Peyer's patch (tissue), 4 donors: ENCODE measurements at regions not wholly inside any gene's neighbourhood (a gene's known extent, or its start where the extent isn't known, plus 50 kb on each side); places are given as distances from the start of the nearest gene placed in this dataset.

Experiments
- DNase-seq, 3 donors: peaks; one replicate each; pipeline ENCODE4 v3.0.0-alpha.2; 2017 to 2019
- H3K27ac ChIP-seq, 4 donors: fragments of 200-600 bp; sonication (generic); one replicate each; pipeline ENCODE4 v1.5.1; 2016 to 2019
- H3K27me3 ChIP-seq, 2 donors: fragments of 200-600 bp; sonication (generic); one replicate each; pipeline ENCODE4 v1.5.1; 2019
- H3K36me3 ChIP-seq, 3 donors: fragments of 200-600 bp; sonication (generic); one replicate each; pipeline ENCODE4 v1.5.1; 2016 to 2019
- H3K4me1 ChIP-seq, 4 donors: fragments of 200-600 bp; sonication (generic); one replicate each; pipeline ENCODE4 v1.5.1; 2016 to 2019
- H3K4me3 ChIP-seq, 4 donors: fragments of 200-600 bp; sonication (generic); 1 replicate in 3 of 4; 2 replicates in 1 of 4; pipeline ENCODE4 v1.5.1; 2016 to 2019; ENCODE audit warnings: mild to moderate bottlenecking in 1 of 4
- H3K9me3 ChIP-seq, 4 donors: fragments of 200-600 bp; sonication (generic); one replicate each; pipeline ENCODE4 v1.5.1; 2016 to 2019; ENCODE audit warnings: mild to moderate bottlenecking in 1 of 4
- POLR2A ChIP-seq, 2 donors: fragments of 450-650 bp; IDR thresholded peaks; one replicate each; pipeline ENCODE4 v1.5.1; 2017; ENCODE audit warnings: antibody characterized with exemption in 2 of 2, mild to moderate bottlenecking in 2 of 2, moderate library complexity in 2 of 2
- TF ChIP-seq, protein P1 (sequence below), 6 experiments: fragments of 450-650 bp in 4 of 6; fragments of 200-600 bp in 2 of 6; sonication (generic) in 1 of 6; IDR thresholded peaks; one replicate each; pipeline ENCODE4 v1.5.1; 2017 to 2019; ENCODE audit warnings: antibody characterized with exemption in 6 of 6, mild to moderate bottlenecking in 3 of 6, moderate library complexity in 1 of 6

DNA sequence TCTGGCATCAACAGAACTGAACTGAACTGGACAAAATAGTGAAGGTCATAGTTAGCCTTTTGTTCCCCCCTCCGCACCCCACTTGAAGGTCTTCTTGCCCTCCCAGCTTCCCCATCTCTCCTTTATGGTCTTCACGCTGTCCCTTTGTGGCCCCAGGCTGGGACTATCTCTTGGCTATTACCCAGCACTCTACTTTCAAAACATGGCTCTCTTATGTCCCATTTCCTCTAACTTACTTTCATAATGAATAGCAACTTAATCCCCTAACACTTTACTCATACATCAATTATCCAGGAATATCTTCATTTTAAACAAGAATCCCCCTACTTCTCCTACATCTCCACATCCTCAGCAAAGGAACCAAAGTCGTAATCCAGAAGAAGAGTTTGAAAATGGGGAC lies 135.3 kb upstream of the ITGB1 start:
- Histone ChIP-seq H3K27me3 (no peaks in the 10 kb centered on the region), H3K36me3 (no peaks in the 10 kb centered on the region), H3K9me3 (no peaks in the 10 kb centered on the region), H3K4me3 (no peak overlapping the region), H3K4me1 (no peaks in the 10 kb centered on the region), H3K27ac (no peak overlapping the region)
- no peak for DNase-seq
- no peak for TF ChIP-seq POLR2A (IDR thresholded peaks at IDR 0.05)
- TF ChIP-seq, protein P1, sequence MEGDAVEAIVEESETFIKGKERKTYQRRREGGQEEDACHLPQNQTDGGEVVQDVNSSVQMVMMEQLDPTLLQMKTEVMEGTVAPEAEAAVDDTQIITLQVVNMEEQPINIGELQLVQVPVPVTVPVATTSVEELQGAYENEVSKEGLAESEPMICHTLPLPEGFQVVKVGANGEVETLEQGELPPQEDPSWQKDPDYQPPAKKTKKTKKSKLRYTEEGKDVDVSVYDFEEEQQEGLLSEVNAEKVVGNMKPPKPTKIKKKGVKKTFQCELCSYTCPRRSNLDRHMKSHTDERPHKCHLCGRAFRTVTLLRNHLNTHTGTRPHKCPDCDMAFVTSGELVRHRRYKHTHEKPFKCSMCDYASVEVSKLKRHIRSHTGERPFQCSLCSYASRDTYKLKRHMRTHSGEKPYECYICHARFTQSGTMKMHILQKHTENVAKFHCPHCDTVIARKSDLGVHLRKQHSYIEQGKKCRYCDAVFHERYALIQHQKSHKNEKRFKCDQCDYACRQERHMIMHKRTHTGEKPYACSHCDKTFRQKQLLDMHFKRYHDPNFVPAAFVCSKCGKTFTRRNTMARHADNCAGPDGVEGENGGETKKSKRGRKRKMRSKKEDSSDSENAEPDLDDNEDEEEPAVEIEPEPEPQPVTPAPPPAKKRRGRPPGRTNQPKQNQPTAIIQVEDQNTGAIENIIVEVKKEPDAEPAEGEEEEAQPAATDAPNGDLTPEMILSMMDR (IDR thresholded peaks at IDR 0.05): no peak

DNA sequence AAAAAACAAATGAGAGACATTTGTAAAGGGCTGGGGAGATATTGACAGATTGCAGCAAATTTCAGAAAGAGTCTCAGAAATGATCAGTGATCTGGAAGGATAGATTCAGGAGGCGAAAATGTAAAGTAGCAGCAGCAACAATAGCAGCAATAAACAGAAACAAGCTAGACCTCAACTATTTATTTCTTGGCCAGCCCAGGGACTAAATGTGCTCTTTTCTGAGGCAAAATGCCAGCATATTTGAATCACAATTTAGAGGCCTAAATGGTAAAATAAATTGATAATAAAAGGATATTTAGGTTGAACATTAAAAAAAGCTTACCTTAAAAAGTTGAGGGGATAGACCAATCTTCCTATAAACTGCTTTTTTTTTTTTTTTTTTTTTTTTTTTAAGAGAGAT lies 134.6 kb upstream of the ITGB1 start:
- TF ChIP-seq, protein P1 (IDR thresholded peaks at IDR 0.05): no peak
- no peak for TF ChIP-seq POLR2A (IDR thresholded peaks at IDR 0.05)
- H3K27me3 ChIP-seq: no peaks in the 10 kb centered on the region

DNA sequence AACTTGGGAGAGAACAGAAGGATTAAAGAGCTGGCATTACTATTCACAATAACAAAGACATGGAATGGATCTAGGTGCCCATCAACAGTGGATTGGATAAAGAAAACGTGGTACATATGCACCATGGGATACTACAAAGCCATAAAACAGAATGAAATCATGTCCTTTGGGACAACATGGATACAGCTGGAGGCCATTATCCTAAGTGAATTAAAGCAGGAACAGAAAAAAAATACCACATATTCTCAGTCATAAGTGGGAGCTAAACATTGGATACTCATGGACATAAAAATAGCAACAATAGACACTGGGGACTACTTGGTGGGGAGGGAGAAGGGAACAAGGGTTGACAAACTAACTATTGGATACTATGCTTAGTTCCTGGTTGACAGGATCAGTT lies 133.2 kb upstream of the ITGB1 start:
- H3K27ac ChIP-seq: no peak overlapping the region
- no peak for DNase-seq
- TF ChIP-seq POLR2A (IDR thresholded peaks at IDR 0.05): no peak
- TF ChIP-seq, protein P1 (IDR thresholded peaks at IDR 0.05): no peak
- H3K4me3 ChIP-seq: no peak overlapping the region
- H3K27me3 ChIP-seq: no peaks in the 10 kb centered on the region
- no peaks in the 10 kb centered on the region for H3K9me3 ChIP-seq
- H3K4me1 ChIP-seq: no peaks in the 10 kb centered on the region
- no peaks in the 10 kb centered on the region for H3K36me3 ChIP-seq

More for the DNA sequence above, 134.6 kb upstream of the ITGB1 start:
- no peak overlapping the region for H3K27ac ChIP-seq
- H3K9me3 ChIP-seq: no peaks in the 10 kb centered on the region
- no peaks in the 10 kb centered on the region for H3K36me3 ChIP-seq
- H3K4me1 ChIP-seq: no peaks in the 10 kb centered on the region
- no peak for DNase-seq
- no peak overlapping the region for H3K4me3 ChIP-seq

DNA sequence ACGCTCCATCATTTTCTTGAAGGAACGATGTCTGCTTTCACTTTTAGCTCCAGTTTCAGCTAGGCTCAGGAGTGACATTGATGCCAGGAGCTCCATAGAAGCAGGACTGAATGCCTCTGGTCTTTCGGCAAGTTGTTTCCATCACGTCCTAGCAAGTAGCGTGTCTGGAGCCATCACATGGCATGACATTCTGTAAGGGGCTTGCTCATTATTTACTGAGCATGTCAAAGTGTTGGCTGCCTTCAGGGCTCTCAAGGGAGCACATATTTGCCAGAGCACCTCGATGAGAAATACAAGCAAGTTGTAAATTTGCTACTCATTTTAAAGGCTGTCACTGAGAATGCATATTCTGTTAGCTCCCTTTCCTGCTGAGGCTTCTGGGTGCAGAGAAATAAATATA lies 131.0 kb upstream of the ITGB1 start:
- DNase-seq: no peak
- Histone ChIP-seq H3K4me3 (no peak overlapping the region), H3K9me3 (no peaks in the 10 kb centered on the region), H3K36me3 (no peaks in the 10 kb centered on the region), H3K27ac (no peak overlapping the region), H3K27me3 (no peaks in the 10 kb centered on the region), H3K4me1 (no peaks in the 10 kb centered on the region)
- TF ChIP-seq, protein P1 (IDR thresholded peaks at IDR 0.05): no peak
- TF ChIP-seq POLR2A (IDR thresholded peaks at IDR 0.05): no peak

DNA sequence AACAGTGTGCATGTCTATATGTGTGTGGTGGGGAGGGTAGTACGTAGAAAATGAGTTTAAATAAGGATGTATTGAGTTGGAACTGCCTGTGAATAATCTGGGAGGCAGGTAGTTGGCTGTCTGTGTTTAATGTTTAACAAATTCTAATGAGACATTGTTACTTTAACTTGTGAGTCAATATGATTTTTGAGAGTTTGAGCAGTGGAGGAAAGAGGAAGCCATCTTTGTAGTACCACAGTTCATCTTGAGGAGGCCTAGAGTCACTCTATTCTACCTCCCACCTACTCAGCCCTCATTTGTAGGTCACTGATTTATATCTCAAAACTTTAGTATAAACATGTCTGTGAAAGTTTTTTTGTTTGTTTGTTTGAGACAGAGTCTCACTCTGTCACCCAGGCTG lies 129.9 kb upstream of the ITGB1 start:
- Histone ChIP-seq H3K27ac (no peak overlapping the region), H3K27me3 (no peaks in the 10 kb centered on the region), H3K9me3 (no peaks in the 10 kb centered on the region), H3K4me1 (no peaks in the 10 kb centered on the region), H3K36me3 (no peaks in the 10 kb centered on the region), H3K4me3 (no peak overlapping the region)
- TF ChIP-seq, protein P1 (IDR thresholded peaks at IDR 0.05): no peak
- no peak for DNase-seq

DNA sequence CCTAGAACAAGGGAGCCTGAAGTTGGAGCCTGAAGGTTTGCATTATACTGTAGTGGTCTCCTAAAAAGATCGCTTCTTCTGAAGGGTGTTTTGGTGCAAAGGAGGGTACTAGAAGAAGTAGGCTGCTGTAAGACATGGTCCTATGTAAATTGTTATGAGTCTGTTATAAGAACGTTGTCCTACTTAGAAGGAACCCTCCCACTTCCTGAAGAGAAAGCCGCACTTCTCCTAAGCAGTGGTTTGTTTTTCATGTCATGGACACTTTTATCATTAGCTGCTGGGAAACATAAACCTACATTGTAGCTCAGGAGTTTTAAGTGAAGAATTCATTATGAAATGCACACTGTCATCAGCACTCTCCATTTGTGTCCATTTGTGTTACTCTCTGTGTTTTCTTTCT lies 129.1 kb upstream of the ITGB1 start:
- H3K9me3 ChIP-seq: no peaks in the 10 kb centered on the region
- TF ChIP-seq, protein P1 (IDR thresholded peaks at IDR 0.05): no peak
- no peak for TF ChIP-seq POLR2A (IDR thresholded peaks at IDR 0.05)
- DNase-seq: no peak
- no peaks in the 10 kb centered on the region for H3K27me3 ChIP-seq
- H3K36me3 ChIP-seq: no peaks in the 10 kb centered on the region
- no peak overlapping the region for H3K27ac ChIP-seq
- no peaks in the 10 kb centered on the region for H3K4me1 ChIP-seq
- H3K4me3 ChIP-seq: no peak overlapping the region
